Glutamatergic neuron (in vitro differentiated cells): ENCODE measurements at regions not wholly inside any gene's neighbourhood (a gene's known extent, or its start where the extent isn't known, plus 50 kb on each side); places are given as distances from the start of the nearest gene placed in this dataset.

Experiments used
- DNase-seq: peaks from one replicate; pipeline ENCODE4 v3.0.0; 2022
- H3K27ac Mint-ChIP-seq: one replicate; pipeline ENCODE4 v1.8.0; 2020; ENCODE audit warnings: mild to moderate bottlenecking, mixed read lengths, inconsistent platforms; ENCODE audit not compliant: unreplicated experiment
- H3K27me3 Mint-ChIP-seq: one replicate; pipeline ENCODE4 v1.8.0; 2020; ENCODE audit warnings: mild to moderate bottlenecking, moderate library complexity, mixed read lengths, inconsistent platforms; ENCODE audit not compliant: unreplicated experiment
- H3K36me3 Mint-ChIP-seq: one replicate; pipeline ENCODE4 v1.8.0; 2020; ENCODE audit warnings: mild to moderate bottlenecking, mixed read lengths, inconsistent platforms; ENCODE audit not compliant: unreplicated experiment
- H3K4me1 Mint-ChIP-seq: one replicate; pipeline ENCODE4 v1.8.0; 2020; ENCODE audit warnings: mild to moderate bottlenecking, low read depth, mixed read lengths, inconsistent platforms; ENCODE audit not compliant: unreplicated experiment
- H3K4me3 Mint-ChIP-seq: one replicate; pipeline ENCODE4 v1.8.0; 2020; ENCODE audit warnings: mild to moderate bottlenecking, mixed read lengths, inconsistent platforms; ENCODE audit not compliant: unreplicated experiment
- H3K9me3 Mint-ChIP-seq: one replicate; pipeline ENCODE4 v1.8.0; 2020; ENCODE audit warnings: mild to moderate bottlenecking, moderate library complexity, mixed read lengths, inconsistent platforms; ENCODE audit not compliant: unreplicated experiment
- TF ChIP-seq, protein P1 (sequence below): fragments of 200-600 bp; sonication (generic); IDR thresholded peaks from one replicate; pipeline ENCODE4 v1.5.0; 2021; ENCODE audit not compliant: partially characterized antibody, unreplicated experiment

DNA sequence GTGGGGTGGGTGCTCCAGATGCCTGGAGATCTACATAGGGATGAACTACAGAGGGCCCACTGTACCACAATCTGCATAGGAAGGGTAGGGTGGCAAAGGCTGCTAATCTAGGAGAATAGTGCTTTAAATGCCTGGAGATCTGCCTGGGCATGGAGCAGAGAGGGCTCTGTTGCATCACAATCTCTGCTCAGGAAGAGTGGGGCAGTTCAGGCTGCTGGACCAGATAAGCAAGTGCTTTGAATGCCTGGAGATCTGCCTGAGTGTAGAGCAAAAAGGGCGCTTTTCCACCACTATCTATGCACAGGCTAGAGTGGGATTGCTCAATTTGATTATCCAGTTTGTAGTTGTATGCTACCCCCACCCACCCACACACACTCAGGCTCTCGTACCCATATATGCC, 886.3 kb upstream of the SEL1L start:
- TF ChIP-seq, protein P1, sequence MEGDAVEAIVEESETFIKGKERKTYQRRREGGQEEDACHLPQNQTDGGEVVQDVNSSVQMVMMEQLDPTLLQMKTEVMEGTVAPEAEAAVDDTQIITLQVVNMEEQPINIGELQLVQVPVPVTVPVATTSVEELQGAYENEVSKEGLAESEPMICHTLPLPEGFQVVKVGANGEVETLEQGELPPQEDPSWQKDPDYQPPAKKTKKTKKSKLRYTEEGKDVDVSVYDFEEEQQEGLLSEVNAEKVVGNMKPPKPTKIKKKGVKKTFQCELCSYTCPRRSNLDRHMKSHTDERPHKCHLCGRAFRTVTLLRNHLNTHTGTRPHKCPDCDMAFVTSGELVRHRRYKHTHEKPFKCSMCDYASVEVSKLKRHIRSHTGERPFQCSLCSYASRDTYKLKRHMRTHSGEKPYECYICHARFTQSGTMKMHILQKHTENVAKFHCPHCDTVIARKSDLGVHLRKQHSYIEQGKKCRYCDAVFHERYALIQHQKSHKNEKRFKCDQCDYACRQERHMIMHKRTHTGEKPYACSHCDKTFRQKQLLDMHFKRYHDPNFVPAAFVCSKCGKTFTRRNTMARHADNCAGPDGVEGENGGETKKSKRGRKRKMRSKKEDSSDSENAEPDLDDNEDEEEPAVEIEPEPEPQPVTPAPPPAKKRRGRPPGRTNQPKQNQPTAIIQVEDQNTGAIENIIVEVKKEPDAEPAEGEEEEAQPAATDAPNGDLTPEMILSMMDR, result no peak
- DNase-seq, result no peak
- H3K4me3 Mint-ChIP-seq, result no peak overlapping the region
- peaks cover 3% of the 10 kb centered on the region for H3K9me3 Mint-ChIP-seq
- H3K36me3 Mint-ChIP-seq, result peaks cover 22% of the 10 kb centered on the region
- H3K27me3 Mint-ChIP-seq, result no peaks in the 10 kb centered on the region
- H3K4me1 Mint-ChIP-seq, result peaks cover 16% of the 10 kb centered on the region
- no peak overlapping the region for H3K27ac Mint-ChIP-seq

DNA sequence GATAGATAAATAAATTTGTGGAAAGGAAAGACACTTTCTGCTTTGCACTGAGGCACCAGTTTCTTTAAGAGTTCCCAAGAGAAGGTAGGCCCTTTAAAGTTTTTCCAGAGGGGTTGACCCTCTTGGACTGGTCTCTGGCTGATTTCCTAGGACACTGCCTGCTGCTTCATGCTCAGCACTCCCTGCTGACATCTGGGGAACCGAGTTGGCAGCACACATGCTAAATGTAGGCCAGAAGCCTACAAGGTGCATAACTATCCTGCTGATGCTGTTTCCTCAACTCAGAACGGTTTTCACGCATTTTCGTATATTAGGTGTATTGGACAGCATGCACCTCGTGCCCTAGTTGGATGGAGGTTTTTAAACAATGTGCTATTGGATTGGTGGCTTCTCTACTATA, 887.2 kb upstream of the SEL1L start:
- Mint-ChIP-seq H3K4me1 (peaks cover 16% of the 10 kb centered on the region), H3K4me3 (no peak overlapping the region), H3K27me3 (no peaks in the 10 kb centered on the region), H3K36me3 (peaks cover 22% of the 10 kb centered on the region), H3K9me3 (peaks cover 3% of the 10 kb centered on the region), H3K27ac (no peak overlapping the region)
- TF ChIP-seq, protein P1, result no peak
- DNase-seq, result no peak

DNA sequence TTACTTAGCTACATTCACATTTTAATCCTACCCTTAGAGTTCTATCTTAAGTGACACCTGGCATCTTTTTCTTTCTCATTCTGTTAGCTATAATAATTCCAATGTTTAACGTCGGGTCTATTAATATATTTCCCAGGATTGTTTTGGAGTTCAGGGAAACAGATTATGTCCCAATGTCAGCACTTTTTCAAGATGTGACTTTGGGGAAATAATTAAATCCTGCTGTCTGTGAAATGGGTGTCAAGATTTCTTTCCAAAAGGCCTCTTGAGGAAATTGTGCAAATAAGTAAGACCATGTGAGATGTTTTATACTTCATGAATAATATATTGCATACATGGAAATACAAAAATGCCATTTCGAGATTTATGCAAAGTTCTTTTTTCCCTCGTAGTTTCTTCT, 887.6 kb upstream of the SEL1L start:
- peaks cover 2% of the 10 kb centered on the region for H3K9me3 Mint-ChIP-seq
- peaks cover 16% of the 10 kb centered on the region for H3K4me1 Mint-ChIP-seq
- H3K27me3 Mint-ChIP-seq, result no peaks in the 10 kb centered on the region
- no peak overlapping the region for H3K4me3 Mint-ChIP-seq
- peaks cover 22% of the 10 kb centered on the region for H3K36me3 Mint-ChIP-seq
- H3K27ac Mint-ChIP-seq, result no peak overlapping the region
- TF ChIP-seq, protein P1, result no peak
- DNase-seq, result no peak

DNA sequence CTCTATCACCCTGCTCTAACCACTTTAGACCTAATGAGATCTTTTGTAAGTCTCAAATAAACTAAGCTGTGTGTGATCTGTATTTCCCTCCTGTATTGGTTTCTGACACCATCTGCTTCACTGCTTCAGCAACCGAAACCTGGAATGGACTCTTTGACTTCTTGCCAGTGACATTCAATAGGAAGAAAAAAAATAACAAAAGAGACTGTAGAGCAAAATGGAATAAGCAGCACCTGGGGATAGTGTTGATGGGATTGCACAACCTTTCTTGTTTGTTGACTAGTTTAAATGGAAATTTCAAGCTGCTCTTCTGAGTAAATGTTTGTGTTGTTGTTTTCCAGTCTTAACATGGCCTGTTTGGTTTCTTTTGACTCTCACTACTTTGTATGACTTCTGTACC, 888.6 kb upstream of the SEL1L start:
- DNase-seq, result no peak
- H3K27ac Mint-ChIP-seq, result no peak overlapping the region
- peaks cover 20% of the 10 kb centered on the region for H3K4me1 Mint-ChIP-seq
- no peak overlapping the region for H3K4me3 Mint-ChIP-seq
- peaks cover 17% of the 10 kb centered on the region for H3K36me3 Mint-ChIP-seq
- H3K27me3 Mint-ChIP-seq, result no peaks in the 10 kb centered on the region
- TF ChIP-seq, protein P1, result no peak
- peaks cover 2% of the 10 kb centered on the region for H3K9me3 Mint-ChIP-seq

DNA sequence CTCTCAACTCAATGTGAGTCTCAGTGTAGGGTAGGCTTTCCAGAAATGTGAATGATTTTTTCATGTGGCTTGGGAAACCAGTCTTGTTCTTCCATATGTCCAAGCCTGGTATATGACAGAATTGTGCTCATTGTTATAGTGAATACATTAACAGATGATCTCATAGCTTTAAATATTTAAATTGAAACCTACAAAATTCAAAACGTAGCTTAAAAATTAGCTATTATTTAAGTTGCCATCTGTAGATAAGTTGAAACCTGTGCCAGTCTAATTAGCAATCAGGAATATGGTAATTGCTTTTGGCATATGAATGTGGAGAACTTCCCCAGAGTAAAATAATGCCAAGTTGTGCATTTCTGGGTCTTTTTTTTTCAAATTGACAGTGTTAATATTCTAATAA, 891.6 kb upstream of the SEL1L start:
- Mint-ChIP-seq H3K27me3 (peaks cover 2% of the 10 kb centered on the region), H3K4me1 (peaks cover 20% of the 10 kb centered on the region), H3K4me3 (no peak overlapping the region), H3K27ac (peak overlapping the region; percentile 31), H3K9me3 (peaks cover 3% of the 10 kb centered on the region), H3K36me3 (peaks cover 5% of the 10 kb centered on the region)
- TF ChIP-seq, protein P1, result no peak
- no peak for DNase-seq
